ENCODE measurements at regions not wholly inside any gene's neighbourhood (a gene's known extent, or its start where the extent isn't known, plus 50 kb on each side); places are given as distances from the start of the nearest gene placed in this dataset.

DNA sequence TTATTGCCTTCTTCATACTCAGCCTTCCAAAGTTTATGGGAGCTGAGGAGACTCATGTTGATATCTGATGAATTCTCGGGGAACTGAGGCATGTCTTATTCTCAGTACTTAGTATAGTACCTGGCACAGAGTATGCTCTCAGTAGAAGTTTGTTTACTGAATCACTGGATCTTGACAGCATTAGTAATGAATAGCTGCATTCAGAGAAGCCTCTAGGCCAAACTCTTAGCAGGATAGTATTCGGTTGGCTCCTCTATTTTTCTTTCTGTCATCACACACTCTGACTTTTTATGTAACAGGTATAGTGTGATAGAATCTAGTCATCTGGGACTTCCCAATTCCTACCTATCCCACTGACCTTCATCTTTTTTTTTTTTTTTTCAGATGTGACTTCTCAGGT, 566.4 kb upstream of the MAN1A1 start:
- no peak overlapping the region for H3K27ac ChIP-seq (replicated peaks)
- H3K4me3 ChIP-seq (replicated peaks; ENCODE audit: insufficient read depth, low read length), result no peak overlapping the region
- no peaks in the 10 kb centered on the region for H3K27me3 ChIP-seq (ENCODE audit: insufficient read depth, poor library complexity, severe bottlenecking)
- no peak for DNase-seq (ENCODE audit: low read depth in 1 of 2, low spot score in 1 of 2)
- TF ChIP-seq GABPA (IDR thresholded peaks at IDR 0.05; ENCODE audit: low read depth), result no peak
- no peak for TF ChIP-seq POLR2AphosphoS5 (IDR thresholded peaks at IDR 0.05; ENCODE audit: low read depth)
- TF ChIP-seq, protein P1, sequence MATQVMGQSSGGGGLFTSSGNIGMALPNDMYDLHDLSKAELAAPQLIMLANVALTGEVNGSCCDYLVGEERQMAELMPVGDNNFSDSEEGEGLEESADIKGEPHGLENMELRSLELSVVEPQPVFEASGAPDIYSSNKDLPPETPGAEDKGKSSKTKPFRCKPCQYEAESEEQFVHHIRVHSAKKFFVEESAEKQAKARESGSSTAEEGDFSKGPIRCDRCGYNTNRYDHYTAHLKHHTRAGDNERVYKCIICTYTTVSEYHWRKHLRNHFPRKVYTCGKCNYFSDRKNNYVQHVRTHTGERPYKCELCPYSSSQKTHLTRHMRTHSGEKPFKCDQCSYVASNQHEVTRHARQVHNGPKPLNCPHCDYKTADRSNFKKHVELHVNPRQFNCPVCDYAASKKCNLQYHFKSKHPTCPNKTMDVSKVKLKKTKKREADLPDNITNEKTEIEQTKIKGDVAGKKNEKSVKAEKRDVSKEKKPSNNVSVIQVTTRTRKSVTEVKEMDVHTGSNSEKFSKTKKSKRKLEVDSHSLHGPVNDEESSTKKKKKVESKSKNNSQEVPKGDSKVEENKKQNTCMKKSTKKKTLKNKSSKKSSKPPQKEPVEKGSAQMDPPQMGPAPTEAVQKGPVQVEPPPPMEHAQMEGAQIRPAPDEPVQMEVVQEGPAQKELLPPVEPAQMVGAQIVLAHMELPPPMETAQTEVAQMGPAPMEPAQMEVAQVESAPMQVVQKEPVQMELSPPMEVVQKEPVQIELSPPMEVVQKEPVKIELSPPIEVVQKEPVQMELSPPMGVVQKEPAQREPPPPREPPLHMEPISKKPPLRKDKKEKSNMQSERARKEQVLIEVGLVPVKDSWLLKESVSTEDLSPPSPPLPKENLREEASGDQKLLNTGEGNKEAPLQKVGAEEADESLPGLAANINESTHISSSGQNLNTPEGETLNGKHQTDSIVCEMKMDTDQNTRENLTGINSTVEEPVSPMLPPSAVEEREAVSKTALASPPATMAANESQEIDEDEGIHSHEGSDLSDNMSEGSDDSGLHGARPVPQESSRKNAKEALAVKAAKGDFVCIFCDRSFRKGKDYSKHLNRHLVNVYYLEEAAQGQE (IDR thresholded peaks at IDR 0.05; ENCODE audit: insufficient replicate concordance, low read depth), result no peak
- TF ChIP-seq, protein P2, sequence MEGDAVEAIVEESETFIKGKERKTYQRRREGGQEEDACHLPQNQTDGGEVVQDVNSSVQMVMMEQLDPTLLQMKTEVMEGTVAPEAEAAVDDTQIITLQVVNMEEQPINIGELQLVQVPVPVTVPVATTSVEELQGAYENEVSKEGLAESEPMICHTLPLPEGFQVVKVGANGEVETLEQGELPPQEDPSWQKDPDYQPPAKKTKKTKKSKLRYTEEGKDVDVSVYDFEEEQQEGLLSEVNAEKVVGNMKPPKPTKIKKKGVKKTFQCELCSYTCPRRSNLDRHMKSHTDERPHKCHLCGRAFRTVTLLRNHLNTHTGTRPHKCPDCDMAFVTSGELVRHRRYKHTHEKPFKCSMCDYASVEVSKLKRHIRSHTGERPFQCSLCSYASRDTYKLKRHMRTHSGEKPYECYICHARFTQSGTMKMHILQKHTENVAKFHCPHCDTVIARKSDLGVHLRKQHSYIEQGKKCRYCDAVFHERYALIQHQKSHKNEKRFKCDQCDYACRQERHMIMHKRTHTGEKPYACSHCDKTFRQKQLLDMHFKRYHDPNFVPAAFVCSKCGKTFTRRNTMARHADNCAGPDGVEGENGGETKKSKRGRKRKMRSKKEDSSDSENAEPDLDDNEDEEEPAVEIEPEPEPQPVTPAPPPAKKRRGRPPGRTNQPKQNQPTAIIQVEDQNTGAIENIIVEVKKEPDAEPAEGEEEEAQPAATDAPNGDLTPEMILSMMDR (IDR thresholded peaks at IDR 0.05; ENCODE audit: insufficient read depth, low read length), result no peak
- TF ChIP-seq SPI1 (IDR thresholded peaks at IDR 0.05; ENCODE audit: borderline replicate concordance, low read depth), result no peak

- TF ChIP-seq, protein P2 (IDR thresholded peaks at IDR 0.05; ENCODE audit: insufficient read depth, low read length), result no peak
- TF ChIP-seq SPI1 (IDR thresholded peaks at IDR 0.05; ENCODE audit: borderline replicate concordance, low read depth) (no peak), POLR2AphosphoS5 (IDR thresholded peaks at IDR 0.05; ENCODE audit: low read depth) (no peak), GABPA (IDR thresholded peaks at IDR 0.05; ENCODE audit: low read depth) (no peak)
- TF ChIP-seq, protein P1 (IDR thresholded peaks at IDR 0.05; ENCODE audit: insufficient replicate concordance, low read depth), result no peak
- Histone ChIP-seq H3K27me3 (ENCODE audit: insufficient read depth, poor library complexity, severe bottlenecking) (no peaks in the 10 kb centered on the region), H3K27ac (replicated peaks) (no peak overlapping the region), H3K4me3 (replicated peaks; ENCODE audit: insufficient read depth, low read length) (no peak overlapping the region)
- DNase-seq (ENCODE audit: low read depth in 1 of 2, low spot score in 1 of 2), result no peak
Observed at GRCh38 chr6:119908157-119908556, 558.6 kb upstream of the MAN1A1 start.

DNA sequence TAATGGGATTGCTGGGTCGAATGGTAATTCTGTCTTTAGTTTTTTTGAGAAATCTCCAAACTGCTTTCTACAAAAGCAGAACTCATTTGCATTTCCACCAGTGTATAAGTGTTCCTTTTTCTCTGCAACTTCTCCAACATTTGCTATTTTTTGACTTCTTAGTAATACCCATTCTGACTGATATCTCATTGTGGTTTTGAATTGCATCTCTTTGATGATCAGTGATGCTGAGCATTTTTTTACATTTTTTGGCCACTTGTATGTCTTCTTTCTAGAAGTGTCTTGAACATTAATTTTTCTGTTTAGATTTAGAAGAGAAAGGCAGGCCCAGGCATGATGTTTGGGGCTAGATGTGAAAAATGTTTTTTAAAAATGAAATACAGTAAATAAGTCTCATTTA, 553.1 kb upstream of the MAN1A1 start:
- Histone ChIP-seq H3K27ac (replicated peaks) (no peak overlapping the region), H3K27me3 (ENCODE audit: insufficient read depth, poor library complexity, severe bottlenecking) (no peaks in the 10 kb centered on the region), H3K4me3 (replicated peaks; ENCODE audit: insufficient read depth, low read length) (no peak overlapping the region)
- TF ChIP-seq SPI1 (IDR thresholded peaks at IDR 0.05; ENCODE audit: borderline replicate concordance, low read depth) (no peak), GABPA (IDR thresholded peaks at IDR 0.05; ENCODE audit: low read depth) (no peak), POLR2AphosphoS5 (IDR thresholded peaks at IDR 0.05; ENCODE audit: low read depth) (no peak)
- TF ChIP-seq, protein P2 (IDR thresholded peaks at IDR 0.05; ENCODE audit: insufficient read depth, low read length), result no peak
- TF ChIP-seq, protein P1 (IDR thresholded peaks at IDR 0.05; ENCODE audit: insufficient replicate concordance, low read depth), result no peak
- no peak for DNase-seq (ENCODE audit: low read depth in 1 of 2, low spot score in 1 of 2)

Data from HL-60 (cell line).